ENCODE measurements at regions not wholly inside any gene's neighbourhood (a gene's known extent, or its start where the extent isn't known, plus 50 kb on each side); places are given as distances from the start of the nearest gene placed in this dataset.
A peak's percentile ranks its signal among the peaks of the same experiment; 100 is the strongest.

GRCh38 chr11:69953356-69953755, 124.8 kb upstream of the ANO1 start:
- no peak for ATAC-seq (ENCODE audit: low FRiP score)
- H3K4me1 ChIP-seq (ENCODE audit: control insufficient read depth in 1 of 2, insufficient read depth in 2 of 2, low read length in 2 of 2) = no peaks in the 10 kb centered on the region
- no peak overlapping the region for H3K4me3 ChIP-seq (ENCODE audit: low read length in 2 of 2)
- H3K27ac ChIP-seq (ENCODE audit: low read depth in 1 of 2, low read length in 2 of 2) = no peak overlapping the region
- WGBS, 2 donors = 90 to 94% methylated on average over 9 of the region's 9 CpGs
- H3K9me3 ChIP-seq (ENCODE audit: control insufficient read depth, low read length) = no peaks in the 10 kb centered on the region
- no peaks in the 10 kb centered on the region for H3K27me3 ChIP-seq (ENCODE audit: control insufficient read depth in 1 of 2, insufficient read depth in 2 of 2, low read length in 1 of 2)
- H3K36me3 ChIP-seq (ENCODE audit: control insufficient read depth in 1 of 2, insufficient read depth in 2 of 2, low read length in 1 of 2) = no peaks in the 10 kb centered on the region
- intact Hi-C loops (cut with DNase I) = no loop called here
- peak; percentile 30 to 37 for DNase-seq

- no peak overlapping the region for H3K4me3 ChIP-seq (ENCODE audit: low read length in 2 of 2)
- ATAC-seq (ENCODE audit: low FRiP score) (no peak), DNase-seq (peak; percentile 21 to 25)
- no peaks in the 10 kb centered on the region for H3K9me3 ChIP-seq (ENCODE audit: control insufficient read depth, low read length)
- no peaks in the 10 kb centered on the region for H3K4me1 ChIP-seq (ENCODE audit: control insufficient read depth in 1 of 2, insufficient read depth in 2 of 2, low read length in 2 of 2)
- H3K27me3 ChIP-seq (ENCODE audit: control insufficient read depth in 1 of 2, insufficient read depth in 2 of 2, low read length in 1 of 2) = no peaks in the 10 kb centered on the region
- no peak overlapping the region for H3K27ac ChIP-seq (ENCODE audit: low read depth in 1 of 2, low read length in 2 of 2)
- intact Hi-C loops (cut with DNase I) = no loop called here
- H3K36me3 ChIP-seq (ENCODE audit: control insufficient read depth in 1 of 2, insufficient read depth in 2 of 2, low read length in 1 of 2) = no peaks in the 10 kb centered on the region
- 94 to 96% methylated on average over 12 of the region's 12 CpGs for WGBS, 2 donors
Observed at GRCh38 chr11:69954756-69955155, 123.4 kb upstream of the ANO1 start.

- intact Hi-C loops (cut with DNase I) = no loop called here
- H3K4me3 ChIP-seq (ENCODE audit: low read length in 2 of 2) = no peak overlapping the region
- H3K9me3 ChIP-seq (ENCODE audit: control insufficient read depth, low read length) = no peaks in the 10 kb centered on the region
- DNase-seq = peak; percentile 41 to 57
- H3K4me1 ChIP-seq (ENCODE audit: control insufficient read depth in 1 of 2, insufficient read depth in 2 of 2, low read length in 2 of 2) = no peaks in the 10 kb centered on the region
- no peak for ATAC-seq (ENCODE audit: low FRiP score)
- H3K36me3 ChIP-seq (ENCODE audit: control insufficient read depth in 1 of 2, insufficient read depth in 2 of 2, low read length in 1 of 2) = no peaks in the 10 kb centered on the region
- WGBS, 2 donors = 84 to 93% methylated on average over 8 of the region's 8 CpGs
- H3K27ac ChIP-seq (ENCODE audit: low read depth in 1 of 2, low read length in 2 of 2) = no peak overlapping the region
- no peaks in the 10 kb centered on the region for H3K27me3 ChIP-seq (ENCODE audit: control insufficient read depth in 1 of 2, insufficient read depth in 2 of 2, low read length in 1 of 2)
Observed at GRCh38 chr11:69956669-69957190, 121.4 kb upstream of the ANO1 start.

- ATAC-seq (ENCODE audit: low FRiP score) (no peak), DNase-seq (peak; percentile 15 to 21)
- Histone ChIP-seq H3K36me3 (ENCODE audit: control insufficient read depth in 1 of 2, insufficient read depth in 2 of 2, low read length in 1 of 2) (no peaks in the 10 kb centered on the region), H3K4me1 (ENCODE audit: control insufficient read depth in 1 of 2, insufficient read depth in 2 of 2, low read length in 2 of 2) (no peaks in the 10 kb centered on the region), H3K27ac (ENCODE audit: low read depth in 1 of 2, low read length in 2 of 2) (no peak overlapping the region), H3K9me3 (ENCODE audit: control insufficient read depth, low read length) (no peaks in the 10 kb centered on the region), H3K27me3 (ENCODE audit: control insufficient read depth in 1 of 2, insufficient read depth in 2 of 2, low read length in 1 of 2) (no peaks in the 10 kb centered on the region), H3K4me3 (ENCODE audit: low read length in 2 of 2) (no peak overlapping the region)
- whole genome bisulfite sequencing, 2 donors = 91 to 97% methylated on average over 7 of the region's 7 CpGs
- intact Hi-C loops (cut with DNase I) = no loop called here
Observed at GRCh38 chr11:69957849-69958248, 120.3 kb upstream of the ANO1 start.

- Histone ChIP-seq H3K27me3 (ENCODE audit: control insufficient read depth in 1 of 2, insufficient read depth in 2 of 2, low read length in 1 of 2) (no peaks in the 10 kb centered on the region), H3K4me3 (ENCODE audit: low read length in 2 of 2) (no peak overlapping the region), H3K9me3 (ENCODE audit: control insufficient read depth, low read length) (no peaks in the 10 kb centered on the region), H3K36me3 (ENCODE audit: control insufficient read depth in 1 of 2, insufficient read depth in 2 of 2, low read length in 1 of 2) (no peaks in the 10 kb centered on the region), H3K27ac (ENCODE audit: low read depth in 1 of 2, low read length in 2 of 2) (no peak overlapping the region), H3K4me1 (ENCODE audit: control insufficient read depth in 1 of 2, insufficient read depth in 2 of 2, low read length in 2 of 2) (no peaks in the 10 kb centered on the region)
- intact Hi-C loops (cut with DNase I) = no loop called here
- ATAC-seq (ENCODE audit: low FRiP score) (no peak), DNase-seq (no peak)
- WGBS, 2 donors = 76 to 77% methylated on average over 2 of the region's 2 CpGs
Observed at GRCh38 chr11:69958308-69958707, 119.8 kb upstream of the ANO1 start.

DNA sequence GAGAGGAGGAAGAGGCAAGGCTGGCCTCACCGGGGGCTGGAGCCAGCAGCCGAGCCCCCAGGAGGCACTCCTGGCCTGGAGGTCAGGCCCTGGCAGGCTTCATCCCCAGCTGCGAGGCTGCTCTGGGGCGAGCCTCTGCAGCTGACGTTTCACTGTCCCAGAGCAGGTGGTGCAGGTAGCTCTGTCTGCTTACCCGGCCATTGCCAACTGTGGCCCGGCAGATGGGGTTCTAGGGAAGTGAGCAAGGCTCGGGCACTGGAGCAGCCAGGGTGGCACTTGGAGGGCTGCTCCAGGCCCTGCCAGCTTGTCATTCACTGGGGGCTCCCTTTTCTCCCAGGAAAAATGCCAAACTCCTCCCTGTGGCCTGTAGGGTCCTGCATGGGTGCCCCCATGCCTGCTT, 118.7 kb upstream of the ANO1 start:
- no peaks in the 10 kb centered on the region for H3K4me1 ChIP-seq (ENCODE audit: control insufficient read depth in 1 of 2, insufficient read depth in 2 of 2, low read length in 2 of 2)
- intact Hi-C loops (cut with DNase I) = no loop called here
- no peak overlapping the region for H3K27ac ChIP-seq (ENCODE audit: low read depth in 1 of 2, low read length in 2 of 2)
- H3K9me3 ChIP-seq (ENCODE audit: control insufficient read depth, low read length) = no peaks in the 10 kb centered on the region
- no peak overlapping the region for H3K4me3 ChIP-seq (ENCODE audit: low read length in 2 of 2)
- no peaks in the 10 kb centered on the region for H3K36me3 ChIP-seq (ENCODE audit: control insufficient read depth in 1 of 2, insufficient read depth in 2 of 2, low read length in 1 of 2)
- 95 to 96% methylated on average over 7 to 8 of the region's 8 CpGs for WGBS, 2 donors
- DNase-seq = peak in 1 of 2 donors; percentile 61
- no peaks in the 10 kb centered on the region for H3K27me3 ChIP-seq (ENCODE audit: control insufficient read depth in 1 of 2, insufficient read depth in 2 of 2, low read length in 1 of 2)
- no peak for ATAC-seq (ENCODE audit: low FRiP score)

DNA sequence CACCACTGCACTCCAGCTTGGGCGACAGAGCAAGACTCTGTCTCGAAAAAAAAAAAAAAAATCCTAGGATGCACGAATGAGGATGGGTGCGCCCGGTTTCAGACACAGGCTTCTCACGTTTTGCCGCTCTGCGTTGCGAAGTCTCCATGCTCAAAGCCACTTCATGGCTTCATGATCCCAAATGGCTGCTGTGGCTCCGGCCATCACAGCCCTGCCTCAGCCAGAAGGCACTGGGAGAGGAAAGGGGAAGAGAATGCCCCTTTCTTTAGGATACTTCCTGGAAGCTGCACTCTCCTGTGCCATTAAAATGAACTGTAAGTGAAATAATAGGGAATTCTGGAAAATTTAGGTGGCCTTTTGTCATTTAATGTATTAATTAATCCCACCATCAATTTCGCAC, 116.4 kb upstream of the ANO1 start:
- Histone ChIP-seq H3K36me3 (ENCODE audit: control insufficient read depth in 1 of 2, insufficient read depth in 2 of 2, low read length in 1 of 2) (no peaks in the 10 kb centered on the region), H3K27me3 (ENCODE audit: control insufficient read depth in 1 of 2, insufficient read depth in 2 of 2, low read length in 1 of 2) (no peaks in the 10 kb centered on the region), H3K9me3 (ENCODE audit: control insufficient read depth, low read length) (no peaks in the 10 kb centered on the region), H3K4me3 (ENCODE audit: low read length in 2 of 2) (no peak overlapping the region), H3K27ac (ENCODE audit: low read depth in 1 of 2, low read length in 2 of 2) (no peak overlapping the region), H3K4me1 (ENCODE audit: control insufficient read depth in 1 of 2, insufficient read depth in 2 of 2, low read length in 2 of 2) (no peaks in the 10 kb centered on the region)
- WGBS, 2 donors = 97 to 98% methylated on average over 11 of the region's 11 CpGs
- intact Hi-C loops (cut with DNase I) = no loop called here
- no peak for ATAC-seq (ENCODE audit: low FRiP score)
- no peak for DNase-seq

DNA sequence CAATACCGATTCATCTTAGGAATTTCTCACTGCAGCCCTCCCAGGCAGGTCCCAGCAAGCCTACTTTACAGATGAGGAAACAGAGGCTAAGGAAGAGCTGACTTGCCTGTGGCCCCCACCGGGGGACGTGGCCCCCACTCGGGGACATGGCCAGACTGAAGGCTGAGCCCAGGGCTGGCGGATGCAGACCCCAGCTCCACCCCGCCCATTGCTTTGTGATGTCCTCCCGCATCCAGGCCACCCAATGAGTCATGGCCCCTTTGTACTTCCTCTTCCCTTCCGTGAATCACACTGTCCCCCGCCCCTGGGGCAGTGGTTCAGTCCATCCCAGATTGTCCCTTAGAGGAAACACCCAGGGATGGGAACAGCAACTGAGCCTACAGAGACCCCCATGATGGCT, 116.0 kb upstream of the ANO1 start:
- DNase-seq = peak in 1 of 2 donors; percentile 40
- no peak for ATAC-seq (ENCODE audit: low FRiP score)
- H3K9me3 ChIP-seq (ENCODE audit: control insufficient read depth, low read length) = no peaks in the 10 kb centered on the region
- H3K4me3 ChIP-seq (ENCODE audit: low read length in 2 of 2) = no peak overlapping the region
- no peak overlapping the region for H3K27ac ChIP-seq (ENCODE audit: low read depth in 1 of 2, low read length in 2 of 2)
- H3K27me3 ChIP-seq (ENCODE audit: control insufficient read depth in 1 of 2, insufficient read depth in 2 of 2, low read length in 1 of 2) = no peaks in the 10 kb centered on the region
- no peaks in the 10 kb centered on the region for H3K4me1 ChIP-seq (ENCODE audit: control insufficient read depth in 1 of 2, insufficient read depth in 2 of 2, low read length in 2 of 2)
- intact Hi-C loops (cut with DNase I) = no loop called here
- no peaks in the 10 kb centered on the region for H3K36me3 ChIP-seq (ENCODE audit: control insufficient read depth in 1 of 2, insufficient read depth in 2 of 2, low read length in 1 of 2)
- WGBS, 2 donors = 93 to 94% methylated on average over 9 of the region's 9 CpGs

DNA sequence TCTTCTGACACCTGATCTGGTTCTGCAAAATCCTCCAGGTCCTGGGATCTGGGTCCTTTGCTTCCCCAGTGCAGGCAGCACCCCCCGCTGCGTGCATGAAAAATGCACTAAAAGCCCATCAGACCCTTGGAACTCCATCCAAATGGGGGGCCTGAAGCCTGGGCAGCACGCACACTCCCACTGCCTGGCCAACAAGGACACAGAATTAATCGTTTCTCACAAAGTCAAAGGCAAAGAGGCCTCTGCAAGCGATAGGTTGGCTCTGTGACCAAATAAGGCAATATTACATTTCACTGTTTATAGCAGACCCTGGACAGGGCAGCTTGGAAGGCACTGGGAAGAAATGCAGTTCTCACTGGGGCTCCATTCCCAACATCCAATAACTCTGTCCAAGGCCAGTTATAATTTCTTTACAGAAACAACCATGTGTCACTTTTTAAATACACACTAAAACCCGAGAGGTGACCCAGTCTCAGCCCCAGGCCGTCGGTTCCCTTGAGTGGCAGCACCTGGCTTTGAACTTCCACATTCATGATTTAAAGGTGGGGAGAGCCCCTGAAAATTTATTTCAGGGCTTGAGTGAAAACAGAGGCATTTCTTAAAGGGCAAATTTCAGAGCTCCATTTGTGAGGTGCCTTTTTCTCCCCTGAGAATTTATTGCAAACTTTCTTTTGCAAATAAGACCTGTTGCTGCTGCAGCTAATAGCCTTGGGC, 114.4 kb upstream of the ANO1 start:
- H3K27ac ChIP-seq (ENCODE audit: low read depth in 1 of 2, low read length in 2 of 2) = no peak overlapping the region
- DNase-seq (no peak), ATAC-seq (ENCODE audit: low FRiP score) (no peak)
- intact Hi-C loops (cut with DNase I) = no loop called here
- no peak overlapping the region for H3K4me3 ChIP-seq (ENCODE audit: low read length in 2 of 2)
- no peaks in the 10 kb centered on the region for H3K4me1 ChIP-seq (ENCODE audit: control insufficient read depth in 1 of 2, insufficient read depth in 2 of 2, low read length in 2 of 2)
- H3K27me3 ChIP-seq (ENCODE audit: control insufficient read depth in 1 of 2, insufficient read depth in 2 of 2, low read length in 1 of 2) = no peaks in the 10 kb centered on the region
- H3K36me3 ChIP-seq (ENCODE audit: control insufficient read depth in 1 of 2, insufficient read depth in 2 of 2, low read length in 1 of 2) = no peaks in the 10 kb centered on the region
- no peaks in the 10 kb centered on the region for H3K9me3 ChIP-seq (ENCODE audit: control insufficient read depth, low read length)
- WGBS, 2 donors = 24 to 33% methylated on average over 8 of the region's 8 CpGs

Data from aorta (tissue), 5 donors.